Testis (tissue), 2 donors: ENCODE measurements at regions not wholly inside any gene's neighbourhood (a gene's known extent, or its start where the extent isn't known, plus 50 kb on each side); places are given as distances from the start of the nearest gene placed in this dataset.

Experiments
- DNase-seq: peaks from one replicate; pipeline ENCODE4 v3.0.0-alpha.2; 2019
- H3K27ac ChIP-seq, 2 donors: fragments of 200-600 bp; sonication (generic); one replicate each; pipeline ENCODE4 v1.5.1; 2019
- H3K27me3 ChIP-seq: fragments of 200-600 bp; sonication (generic); one replicate; pipeline ENCODE4 v1.5.1; 2019
- H3K36me3 ChIP-seq: fragments of 200-600 bp; sonication (generic); one replicate; pipeline ENCODE4 v1.5.1; 2017; ENCODE audit warnings: low read depth; ENCODE audit errors: missing control alignments
- H3K4me1 ChIP-seq: fragments of 200-600 bp; sonication (generic); one replicate; pipeline ENCODE4 v1.5.1; 2019
- H3K4me3 ChIP-seq, 2 donors: fragments of 200-600 bp; sonication (generic); one replicate each; pipeline ENCODE4 v1.5.1; 2017 to 2019
- H3K9me3 ChIP-seq: fragments of 200-600 bp; sonication (generic); one replicate; pipeline ENCODE4 v1.5.1; 2017
- POLR2A ChIP-seq: fragments of 450-650 bp; IDR thresholded peaks from one replicate; pipeline ENCODE4 v1.6.1; 2017; ENCODE audit warnings: antibody characterized with exemption, mild to moderate bottlenecking, moderate library complexity
- WGBS, 2 donors: methylation state at CpG; one replicate each; pipeline ENCODE4 v1.1.5; 2018; 5-methylcytosine and 5-hydroxymethylcytosine counted together
- intact Hi-C: fragments of 100-400 bp; cut with DNase I; formaldehyde crosslinking; loops from one replicate; pipeline ENCODE4 v1.15.1; 2023; ENCODE audit warnings: low total_unique reads
- TF ChIP-seq, protein P1 (sequence below), 3 experiments: fragments of 450-650 bp in 2 of 3; fragments of 200-600 bp in 1 of 3; sonication (generic) in 1 of 3; IDR thresholded peaks; one replicate each; pipeline ENCODE4 v1.5.1; 2016 to 2019; ENCODE audit warnings: antibody characterized with exemption in 3 of 3, mild to moderate bottlenecking in 2 of 3, moderate library complexity in 1 of 3

DNA sequence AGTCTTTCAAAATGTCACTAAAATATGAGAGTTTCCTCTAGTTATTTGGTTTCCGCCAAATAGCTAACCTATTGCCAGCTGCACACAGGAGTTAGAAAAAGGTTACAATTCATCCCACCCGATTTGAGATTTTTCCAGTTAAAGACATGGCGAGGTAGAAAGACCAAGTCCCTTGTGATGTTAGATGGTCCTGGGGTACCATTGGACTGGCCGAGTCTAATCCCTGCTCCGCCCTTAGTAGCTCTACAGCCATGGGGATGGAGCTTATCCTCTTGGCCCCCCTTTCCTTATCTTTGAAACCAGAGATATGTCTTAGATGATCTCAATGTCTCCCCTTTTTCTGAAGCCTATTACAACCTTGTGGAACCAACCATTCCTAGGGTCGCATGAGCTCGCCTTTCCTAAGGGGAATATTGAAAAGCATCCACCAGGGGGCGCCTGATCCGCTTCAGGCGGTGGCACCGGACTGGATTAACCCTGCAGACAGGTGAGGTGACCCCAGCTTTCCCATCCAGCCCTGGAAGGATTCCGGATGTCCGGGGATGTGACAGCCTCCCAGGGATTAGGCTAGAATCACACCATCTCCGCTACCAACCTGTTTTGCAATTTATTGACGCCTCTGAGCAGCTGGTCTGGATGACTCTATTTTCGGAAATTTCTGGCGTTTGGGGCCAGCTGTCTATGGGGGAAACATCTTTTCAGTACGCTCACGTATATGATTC lies 68.3 kb upstream of the SIM2 start:
- Histone ChIP-seq H3K27ac (no peak overlapping the region), H3K9me3 (no peaks in the 10 kb centered on the region), H3K4me3 (no peak overlapping the region), H3K27me3 (no peaks in the 10 kb centered on the region), H3K36me3 (no peaks in the 10 kb centered on the region), H3K4me1 (no peaks in the 10 kb centered on the region)
- peak; percentile 81 for DNase-seq
- intact Hi-C loops: no loop called here
- TF ChIP-seq, protein P1, sequence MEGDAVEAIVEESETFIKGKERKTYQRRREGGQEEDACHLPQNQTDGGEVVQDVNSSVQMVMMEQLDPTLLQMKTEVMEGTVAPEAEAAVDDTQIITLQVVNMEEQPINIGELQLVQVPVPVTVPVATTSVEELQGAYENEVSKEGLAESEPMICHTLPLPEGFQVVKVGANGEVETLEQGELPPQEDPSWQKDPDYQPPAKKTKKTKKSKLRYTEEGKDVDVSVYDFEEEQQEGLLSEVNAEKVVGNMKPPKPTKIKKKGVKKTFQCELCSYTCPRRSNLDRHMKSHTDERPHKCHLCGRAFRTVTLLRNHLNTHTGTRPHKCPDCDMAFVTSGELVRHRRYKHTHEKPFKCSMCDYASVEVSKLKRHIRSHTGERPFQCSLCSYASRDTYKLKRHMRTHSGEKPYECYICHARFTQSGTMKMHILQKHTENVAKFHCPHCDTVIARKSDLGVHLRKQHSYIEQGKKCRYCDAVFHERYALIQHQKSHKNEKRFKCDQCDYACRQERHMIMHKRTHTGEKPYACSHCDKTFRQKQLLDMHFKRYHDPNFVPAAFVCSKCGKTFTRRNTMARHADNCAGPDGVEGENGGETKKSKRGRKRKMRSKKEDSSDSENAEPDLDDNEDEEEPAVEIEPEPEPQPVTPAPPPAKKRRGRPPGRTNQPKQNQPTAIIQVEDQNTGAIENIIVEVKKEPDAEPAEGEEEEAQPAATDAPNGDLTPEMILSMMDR (IDR thresholded peaks at IDR 0.05): peak; percentile 35 to 84 (median 60)
- TF ChIP-seq POLR2A: no peak
- 32 to 43% methylated on average over 19 of the region's 19 CpGs for WGBS, 2 donors

GRCh38 chr21:36636016-36636415 lies 62.9 kb upstream of the SIM2 start:
- no peak overlapping the region for H3K27ac ChIP-seq
- 65 to 84% methylated on average over 1 of the region's 1 CpG for WGBS, 2 donors
- no peaks in the 10 kb centered on the region for H3K27me3 ChIP-seq
- H3K4me3 ChIP-seq: no peak overlapping the region
- H3K9me3 ChIP-seq: no peaks in the 10 kb centered on the region
- H3K4me1 ChIP-seq: no peaks in the 10 kb centered on the region
- intact Hi-C loops: no loop called here
- no peak for DNase-seq
- no peak for TF ChIP-seq POLR2A
- TF ChIP-seq, protein P1 (IDR thresholded peaks at IDR 0.05): no peak
- H3K36me3 ChIP-seq: no peaks in the 10 kb centered on the region

- TF ChIP-seq, protein P1 (IDR thresholded peaks at IDR 0.05): no peak
- TF ChIP-seq POLR2A: no peak
- no peak overlapping the region for H3K27ac ChIP-seq
- H3K36me3 ChIP-seq: no peaks in the 10 kb centered on the region
- intact Hi-C loops: no loop called here
- DNase-seq: no peak
- whole genome bisulfite sequencing, 2 donors: 91 to 97% methylated on average over 2 of the region's 2 CpGs
- no peaks in the 10 kb centered on the region for H3K4me1 ChIP-seq
- no peaks in the 10 kb centered on the region for H3K27me3 ChIP-seq
- H3K4me3 ChIP-seq: no peak overlapping the region
- no peaks in the 10 kb centered on the region for H3K9me3 ChIP-seq
Observed at GRCh38 chr21:36636439-36636838, 62.5 kb upstream of the SIM2 start.

GRCh38 chr21:36639769-36640168 lies 59.1 kb upstream of the SIM2 start:
- H3K27ac ChIP-seq: no peak overlapping the region
- 70 to 71% methylated on average over 6 of the region's 6 CpGs for WGBS, 2 donors
- H3K4me1 ChIP-seq: no peaks in the 10 kb centered on the region
- no peaks in the 10 kb centered on the region for H3K36me3 ChIP-seq
- H3K9me3 ChIP-seq: no peaks in the 10 kb centered on the region
- TF ChIP-seq, protein P1 (IDR thresholded peaks at IDR 0.05): no peak
- no peak for TF ChIP-seq POLR2A
- intact Hi-C loops: no loop called here
- no peak for DNase-seq
- no peaks in the 10 kb centered on the region for H3K27me3 ChIP-seq
- H3K4me3 ChIP-seq: no peak overlapping the region

DNA sequence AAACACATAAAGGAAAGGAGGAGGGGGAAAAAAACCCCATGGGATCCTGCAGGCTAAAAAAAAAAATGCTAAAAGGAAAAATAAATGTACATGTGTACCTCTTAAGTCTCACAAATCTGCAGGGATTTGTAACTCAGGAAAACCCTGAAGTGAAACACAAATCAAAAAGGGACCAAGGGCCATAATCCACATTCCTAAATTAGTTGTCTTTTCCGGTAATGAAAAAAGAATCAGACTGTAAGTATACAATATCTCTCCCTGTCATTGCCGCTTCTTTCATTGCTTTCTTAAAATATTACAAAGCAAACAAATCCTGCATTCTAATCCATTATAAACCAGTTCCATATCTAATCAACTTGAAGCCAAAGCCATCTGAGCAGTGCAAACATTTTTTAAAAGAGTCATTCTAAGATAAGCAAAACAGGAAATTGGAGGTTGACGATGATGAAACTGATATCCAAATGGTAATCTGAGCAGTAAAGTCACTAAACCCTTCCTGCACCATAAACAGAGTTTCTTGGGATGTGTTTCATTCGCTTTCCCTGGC lies 58.7 kb upstream of the SIM2 start:
- intact Hi-C loops: no loop called here
- no peak overlapping the region for H3K4me3 ChIP-seq

More for the DNA sequence above, 58.7 kb upstream of the SIM2 start:
- TF ChIP-seq, protein P1 (IDR thresholded peaks at IDR 0.05): no peak
- no peak for TF ChIP-seq POLR2A
- Histone ChIP-seq H3K4me1 (no peaks in the 10 kb centered on the region), H3K27me3 (no peaks in the 10 kb centered on the region), H3K27ac (no peak overlapping the region), H3K9me3 (no peaks in the 10 kb centered on the region), H3K36me3 (no peaks in the 10 kb centered on the region)
- no peak for DNase-seq
- 57 to 63% methylated on average over 4 of the region's 4 CpGs for WGBS, 2 donors
